LNCaP clone FGC (cell line): ENCODE measurements at regions not wholly inside any gene's neighbourhood (a gene's known extent, or its start where the extent isn't known, plus 50 kb on each side); places are given as distances from the start of the nearest gene placed in this dataset.

Experiments
- DNase-seq: peaks from one replicate; pipeline ENCODE4 v3.0.0-alpha.2; 2011; ENCODE audit warnings: low read depth
- H3K4me3 ChIP-seq: 2 replicates; pipeline ENCODE4 v1.5.1; 2011; ENCODE audit warnings: mild to moderate bottlenecking, low read depth, low read length, control low read depth
- CTCF ChIP-seq: IDR thresholded peaks from 2 replicates; pipeline ENCODE4 v1.5.1; 2012; ENCODE audit warnings: mild to moderate bottlenecking; ENCODE audit not compliant: control insufficient read depth, insufficient read depth; ENCODE audit errors: extremely low read depth

GRCh38 chr2:186195696-186196095, 290.4 kb upstream of the ZC3H15 start:
- no peak for TF ChIP-seq CTCF
- no peak for DNase-seq
- H3K4me3 ChIP-seq = no peak overlapping the region

- TF ChIP-seq CTCF = no peak
- no peak overlapping the region for H3K4me3 ChIP-seq
- DNase-seq = no peak
Observed at GRCh38 chr2:186197955-186198354, 288.1 kb upstream of the ZC3H15 start.

- no peak for TF ChIP-seq CTCF
- no peak overlapping the region for H3K4me3 ChIP-seq
- DNase-seq = no peak
Observed at GRCh38 chr2:186199029-186199428, 287.0 kb upstream of the ZC3H15 start.

- DNase-seq = no peak
- H3K4me3 ChIP-seq = no peak overlapping the region
- no peak for TF ChIP-seq CTCF
Observed at GRCh38 chr2:186201371-186201770, 284.7 kb upstream of the ZC3H15 start.

GRCh38 chr2:186205254-186205911, 280.7 kb upstream of the ZC3H15 start:
- no peak for TF ChIP-seq CTCF
- no peak overlapping the region for H3K4me3 ChIP-seq
- no peak for DNase-seq

- H3K4me3 ChIP-seq = no peak overlapping the region
- no peak for TF ChIP-seq CTCF
- no peak for DNase-seq
Observed at GRCh38 chr2:186209532-186209931, 276.5 kb upstream of the ZC3H15 start.

- H3K4me3 ChIP-seq = no peak overlapping the region
- DNase-seq = no peak
- TF ChIP-seq CTCF = no peak
Observed at GRCh38 chr2:186220409-186220808, 265.7 kb upstream of the ZC3H15 start.
